SU-DHL-6 (cell line): ENCODE measurements at regions not wholly inside any gene's neighbourhood (a gene's known extent, or its start where the extent isn't known, plus 50 kb on each side); places are given as distances from the start of the nearest gene placed in this dataset.

Experiments used
- CTCF ChIP-seq: fragments of 200-600 bp; sonication (generic); IDR thresholded peaks from one replicate; pipeline ENCODE4 v1.5.1; 2017; ENCODE audit warnings: antibody characterized with exemption, mild to moderate bottlenecking, low read length, moderate library complexity; ENCODE audit not compliant: insufficient read depth, poor library complexity, severe bottlenecking
- EZH2phosphoT487 ChIP-seq: fragments of 200-600 bp; sonication (generic), shearing (Covaris generic); conservative IDR thresholded peaks from 2 replicates; pipeline ENCODE4 v1.6.1; 2018; ENCODE audit warnings: mild to moderate bottlenecking, antibody characterized with exemption, low read length, moderate library complexity, mixed read lengths

- TF ChIP-seq EZH2phosphoT487 (no peak), CTCF (no peak)
Measured at GRCh38 chr20:11529047-11529446, 388.6 kb upstream of the BTBD3 start.
